Pancreas (tissue), 10 donors: ENCODE measurements at regions not wholly inside any gene's neighbourhood (a gene's known extent, or its start where the extent isn't known, plus 50 kb on each side); places are given as distances from the start of the nearest gene placed in this dataset.

ENCODE experiments used
- ATAC-seq, 4 donors: fragments of 200-7000 bp; cut with Tn5 transposase; one replicate each; pipeline versions ENCODE4 v1.8.0 to v1.9.1; 2020; ENCODE audit warnings: mild to moderate bottlenecking in 4 of 4, moderate library complexity in 4 of 4
- DNase-seq, 6 donors: peaks; one replicate each; pipeline ENCODE4 v3.0.0-alpha.2; 2020
- FAIRE-seq: peaks from 2 replicates; lab custom pipeline; 2012; peaks lifted over from hg19 to GRCh38; lab: Jason Lieb, UNC
- H3K27ac ChIP-seq, 4 donors: fragments of 200-600 bp; sonication (generic); 1 replicate in 3 of 4; 2 replicates in 1 of 4; pipeline versions ENCODE4 v1.5.0 to v1.8.0; 2020
- H3K27me3 ChIP-seq, 4 donors: fragments of 200-600 bp; one replicate each; pipeline ENCODE4 v1.8.0; 2021
- H3K36me3 ChIP-seq, 3 donors: fragments of 200-600 bp; sonication (generic) in 1 of 3; one replicate each; pipeline versions ENCODE4 v1.5.0 to v1.8.0; 2020 to 2021
- H3K4me1 ChIP-seq, 3 donors: fragments of 200-600 bp; one replicate each; pipeline ENCODE4 v1.8.0; 2021
- H3K4me3 ChIP-seq, 4 donors: fragments of 200-600 bp; sonication (generic) in 2 of 4; one replicate each; pipeline versions ENCODE4 v1.5.0 to v1.8.0; 2020 to 2021
- H3K9me3 ChIP-seq, 4 donors: fragments of 200-600 bp; one replicate each; pipeline ENCODE4 v1.8.0; 2021
- WGBS, 2 donors: extraction: QIAGEN DNeasy Blood & Tissue Kit; methylation state at CpG; one replicate each; pipeline ENCODE4 v1.1.7; 2013; 5-methylcytosine and 5-hydroxymethylcytosine counted together
- intact Hi-C, 3 donors: fragments of 100-400 bp; cut with DNase I; formaldehyde crosslinking; loops; one replicate each; pipeline versions ENCODE4 v1.11.1 to v1.14.2; 2022
- TF ChIP-seq, protein P1 (sequence below), 4 donors: fragments of 200-600 bp; sonication (generic) in 3 of 4; IDR thresholded peaks; one replicate each; pipeline versions ENCODE4 v1.5.0 to v1.8.0; 2021; ENCODE audit warnings: antibody characterized with exemption in 4 of 4
- donor health status: healthy with polysubstance abuse.
- donor health status: DM: no; HTN: no; CAD: no; lungs with moderate emphysema.
- donor health status: DM: no; HTN: no; CAD: no.
- donor health status: control.
- donor health status: control.
- donor health status: Bipolar disorder and iron deficiency.
- donor health status: DM: yes; HTN: yes; CAD: no.
- donor health status: DM: no; HTN: no; CAD: no.
- donor health status: DM: no; HTN: no; CAD: no.
- donor health status: DM: yes; HTN: yes; CAD: no.

DNA sequence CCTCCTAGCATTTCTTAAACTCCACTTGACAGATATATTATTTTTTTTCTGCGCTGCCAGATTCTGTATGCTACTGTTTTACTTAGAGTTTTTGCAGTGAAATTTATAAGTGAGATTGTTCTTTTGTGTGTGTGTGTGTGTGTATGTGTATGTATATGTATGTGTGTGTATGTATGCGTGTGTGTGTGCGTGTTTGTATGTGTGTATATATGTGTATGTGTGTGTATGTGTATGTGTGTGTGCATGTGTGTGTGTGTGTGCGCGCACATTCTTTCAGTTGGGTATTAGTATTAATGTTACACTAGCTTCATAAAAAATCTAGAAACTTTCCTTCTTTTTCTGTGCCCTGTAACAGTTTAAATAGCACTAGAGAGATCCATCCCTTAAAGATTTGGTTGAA is 152.6 kb upstream of the CSF3R start:
- TF ChIP-seq, protein P1, sequence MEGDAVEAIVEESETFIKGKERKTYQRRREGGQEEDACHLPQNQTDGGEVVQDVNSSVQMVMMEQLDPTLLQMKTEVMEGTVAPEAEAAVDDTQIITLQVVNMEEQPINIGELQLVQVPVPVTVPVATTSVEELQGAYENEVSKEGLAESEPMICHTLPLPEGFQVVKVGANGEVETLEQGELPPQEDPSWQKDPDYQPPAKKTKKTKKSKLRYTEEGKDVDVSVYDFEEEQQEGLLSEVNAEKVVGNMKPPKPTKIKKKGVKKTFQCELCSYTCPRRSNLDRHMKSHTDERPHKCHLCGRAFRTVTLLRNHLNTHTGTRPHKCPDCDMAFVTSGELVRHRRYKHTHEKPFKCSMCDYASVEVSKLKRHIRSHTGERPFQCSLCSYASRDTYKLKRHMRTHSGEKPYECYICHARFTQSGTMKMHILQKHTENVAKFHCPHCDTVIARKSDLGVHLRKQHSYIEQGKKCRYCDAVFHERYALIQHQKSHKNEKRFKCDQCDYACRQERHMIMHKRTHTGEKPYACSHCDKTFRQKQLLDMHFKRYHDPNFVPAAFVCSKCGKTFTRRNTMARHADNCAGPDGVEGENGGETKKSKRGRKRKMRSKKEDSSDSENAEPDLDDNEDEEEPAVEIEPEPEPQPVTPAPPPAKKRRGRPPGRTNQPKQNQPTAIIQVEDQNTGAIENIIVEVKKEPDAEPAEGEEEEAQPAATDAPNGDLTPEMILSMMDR (IDR thresholded peaks at IDR 0.05): no peak
- H3K4me3 ChIP-seq: no peak overlapping the region
- H3K9me3 ChIP-seq: no peaks in the 10 kb centered on the region
- 92 to 94% methylated on average over 5 of the region's 5 CpGs for WGBS, 2 donors
- H3K36me3 ChIP-seq: no peaks in the 10 kb centered on the region
- DNase-seq (no peak), ATAC-seq (no peak), FAIRE-seq (no peak)
- no peaks in the 10 kb centered on the region for H3K27me3 ChIP-seq
- no peaks in the 10 kb centered on the region for H3K4me1 ChIP-seq
- no peak overlapping the region for H3K27ac ChIP-seq
- intact Hi-C loops: no loop called here

DNA sequence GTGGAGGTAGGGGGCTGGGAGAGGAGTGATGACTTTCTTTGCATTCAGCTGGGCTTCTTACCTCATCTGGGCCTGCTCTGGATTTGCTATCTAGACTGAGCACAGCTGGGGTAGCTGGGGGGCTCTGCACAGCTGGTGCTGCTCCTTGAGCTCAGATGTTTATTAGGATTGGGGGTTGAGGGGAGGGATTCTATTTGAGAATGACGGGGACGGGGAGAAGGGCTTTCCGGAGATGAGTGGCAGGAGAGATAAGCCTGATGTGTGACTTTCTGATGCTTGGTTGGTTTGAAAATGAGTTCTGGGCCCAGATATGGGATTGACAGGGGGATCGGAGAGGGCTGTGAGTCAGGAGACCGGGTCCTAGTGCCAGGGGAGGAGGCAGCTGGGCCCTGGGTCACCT is 146.1 kb upstream of the CSF3R start:
- H3K4me3 ChIP-seq: no peak overlapping the region
- intact Hi-C loops: no loop called here
- no peak for DNase-seq
- no peaks in the 10 kb centered on the region for H3K36me3 ChIP-seq
- no peaks in the 10 kb centered on the region for H3K4me1 ChIP-seq
- no peaks in the 10 kb centered on the region for H3K9me3 ChIP-seq
- WGBS, 2 donors: 69 to 80% methylated on average over 5 of the region's 5 CpGs
- TF ChIP-seq, protein P1 (IDR thresholded peaks at IDR 0.05): no peak
- no peak for FAIRE-seq
- no peak overlapping the region for H3K27ac ChIP-seq
- no peaks in the 10 kb centered on the region for H3K27me3 ChIP-seq
- ATAC-seq: no peak

GRCh38 chr1:36626435-36626834 is 143.7 kb upstream of the CSF3R start:
- H3K4me1 ChIP-seq: no peaks in the 10 kb centered on the region
- no peaks in the 10 kb centered on the region for H3K27me3 ChIP-seq
- no peak for ATAC-seq
- no peak for DNase-seq
- FAIRE-seq: no peak
- intact Hi-C loops: no loop called here
- no peak overlapping the region for H3K27ac ChIP-seq
- no peaks in the 10 kb centered on the region for H3K9me3 ChIP-seq
- no peaks in the 10 kb centered on the region for H3K36me3 ChIP-seq
- H3K4me3 ChIP-seq: no peak overlapping the region
- TF ChIP-seq, protein P1 (IDR thresholded peaks at IDR 0.05): no peak

- WGBS, 2 donors: 34 to 38% methylated on average over 11 of the region's 11 CpGs
- no peak for ATAC-seq
- intact Hi-C loops: no loop called here
- H3K27me3 ChIP-seq: no peaks in the 10 kb centered on the region
- TF ChIP-seq, protein P1 (IDR thresholded peaks at IDR 0.05): no peak
- H3K36me3 ChIP-seq: no peaks in the 10 kb centered on the region
- no peak overlapping the region for H3K4me3 ChIP-seq
- no peaks in the 10 kb centered on the region for H3K9me3 ChIP-seq
- no peak overlapping the region for H3K27ac ChIP-seq
- DNase-seq: no peak
- no peak for FAIRE-seq
- H3K4me1 ChIP-seq: no peaks in the 10 kb centered on the region
These were observed 143.2 kb upstream of the CSF3R start for GRCh38 chr1:36625935-36626310.

DNA sequence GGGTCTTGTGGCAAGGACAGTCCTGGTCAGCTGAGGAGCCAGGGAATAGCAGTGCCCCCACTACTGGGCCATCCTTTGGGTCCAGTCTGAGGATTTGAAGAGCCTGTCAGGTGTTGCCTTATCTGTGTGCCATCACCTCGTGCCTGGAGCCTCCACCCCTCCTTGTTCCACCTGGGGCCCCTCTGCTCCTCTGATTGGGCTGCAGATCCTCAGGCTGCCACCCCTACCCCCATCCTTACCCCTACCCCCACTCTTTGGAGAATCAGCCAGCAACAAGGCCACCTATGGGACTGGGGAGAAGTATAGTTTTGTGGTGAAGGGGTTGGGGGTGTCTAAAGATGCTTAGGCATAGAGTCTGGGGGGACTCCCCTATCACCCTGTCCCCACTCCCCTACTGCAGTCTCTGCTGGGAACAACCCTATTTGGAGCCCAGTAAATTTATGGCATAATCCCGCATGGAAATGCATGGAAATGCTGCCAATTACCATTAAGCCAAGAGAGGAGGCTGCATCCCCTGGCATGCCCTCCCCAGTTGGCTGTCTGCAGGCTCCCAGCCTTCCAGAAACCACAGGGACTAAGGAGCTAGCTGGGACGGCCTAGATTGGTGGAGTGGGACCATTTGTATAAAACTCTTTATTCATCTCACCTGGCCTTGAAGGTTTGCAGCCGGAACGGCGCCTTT is 142.7 kb upstream of the CSF3R start:
- Histone ChIP-seq H3K4me1 (no peaks in the 10 kb centered on the region), H3K36me3 (no peaks in the 10 kb centered on the region), H3K9me3 (no peaks in the 10 kb centered on the region), H3K4me3 (no peak overlapping the region), H3K27me3 (no peaks in the 10 kb centered on the region), H3K27ac (no peak overlapping the region)
- no peak for DNase-seq
- intact Hi-C loops: no loop called here
- FAIRE-seq: no peak
- 53 to 56% methylated on average over 6 of the region's 6 CpGs for WGBS, 2 donors
- ATAC-seq: no peak
- TF ChIP-seq, protein P1 (IDR thresholded peaks at IDR 0.05): no peak
